Thyroid gland (tissue), 4 donors: ENCODE measurements at regions not wholly inside any gene's neighbourhood (a gene's known extent, or its start where the extent isn't known, plus 50 kb on each side); places are given as distances from the start of the nearest gene placed in this dataset.

Source experiments
- CTCF ChIP-seq, 6 experiments: fragments of 200-600 bp in 3 of 6; fragments of 450-650 bp in 3 of 6; sonication (generic) in 3 of 6; IDR thresholded peaks; one replicate each; pipeline ENCODE4 v1.5.1; 2016 to 2019; ENCODE audit warnings: antibody characterized with exemption in 6 of 6, mild to moderate bottlenecking in 2 of 6, inconsistent platforms in 1 of 6, moderate library complexity in 1 of 6
- POLR2A ChIP-seq, 2 donors: fragments of 450-650 bp; IDR thresholded peaks; one replicate each; pipeline ENCODE4 v1.6.1; 2017; ENCODE audit warnings: antibody characterized with exemption in 2 of 2, mild to moderate bottlenecking in 2 of 2, moderate library complexity in 1 of 2

GRCh38 chr1:56189946-56190805 is 389.2 kb downstream of the PLPP3 start:
- TF ChIP-seq CTCF (IDR thresholded peaks at IDR 0.05) (peak in 3 of 6 experiments; percentile 22 to 32 (median 25)), POLR2A (IDR thresholded peaks at IDR 0.05) (no peak)
